Activated CD8-positive, alpha-beta memory T cell treated with anti-CD3 and anti-CD28 coated beads, Interleukin-2, amount 10 ng/mL, durations not matched to agents 7 days and 5 days (primary cell): ENCODE measurements at regions not wholly inside any gene's neighbourhood (a gene's known extent, or its start where the extent isn't known, plus 50 kb on each side); places are given as distances from the start of the nearest gene placed in this dataset.
"Not testable (repeated sequence)": the region's sequence is repeated elsewhere in the genome, so short reads cannot be mapped to it uniquely, and the experiment has no call there.

ENCODE experiments used
- ATAC-seq: fragments of 150-1000 bp; cut with Tn5 transposase; one replicate; pipeline ENCODE4 v1.10.0; 2021; ENCODE audit warnings: moderate library complexity
- CTCF ChIA-PET: fragments of 350-600 bp; sonication (Branson Sonifier 250); formaldehyde crosslinking; loops from one replicate; lab custom pipeline; 2021; ENCODE audit warnings: antibody characterized with exemption; lab: Charles Lee
- DNase-seq: peaks from one replicate; pipeline ENCODE4 v3.0.0-alpha.2; 2020
- H3K27ac Mint-ChIP-seq: one replicate; pipeline ENCODE4 v1.8.0; 2021; ENCODE audit warnings: mild to moderate bottlenecking, mixed read lengths
- H3K27me3 Mint-ChIP-seq: one replicate; pipeline ENCODE4 v1.8.0; 2021; ENCODE audit warnings: mixed read lengths
- H3K36me3 Mint-ChIP-seq: one replicate; pipeline ENCODE4 v1.8.0; 2021; ENCODE audit warnings: mild to moderate bottlenecking, mixed read lengths
- H3K4me1 Mint-ChIP-seq: one replicate; pipeline ENCODE4 v1.8.0; 2021; ENCODE audit warnings: mixed read lengths
- H3K4me3 Mint-ChIP-seq: one replicate; pipeline ENCODE4 v1.8.0; 2021; ENCODE audit warnings: mild to moderate bottlenecking, moderate library complexity, mixed read lengths
- H3K9me3 Mint-ChIP-seq: one replicate; pipeline ENCODE4 v1.8.0; 2022; ENCODE audit warnings: low read depth, mixed read lengths

DNA sequence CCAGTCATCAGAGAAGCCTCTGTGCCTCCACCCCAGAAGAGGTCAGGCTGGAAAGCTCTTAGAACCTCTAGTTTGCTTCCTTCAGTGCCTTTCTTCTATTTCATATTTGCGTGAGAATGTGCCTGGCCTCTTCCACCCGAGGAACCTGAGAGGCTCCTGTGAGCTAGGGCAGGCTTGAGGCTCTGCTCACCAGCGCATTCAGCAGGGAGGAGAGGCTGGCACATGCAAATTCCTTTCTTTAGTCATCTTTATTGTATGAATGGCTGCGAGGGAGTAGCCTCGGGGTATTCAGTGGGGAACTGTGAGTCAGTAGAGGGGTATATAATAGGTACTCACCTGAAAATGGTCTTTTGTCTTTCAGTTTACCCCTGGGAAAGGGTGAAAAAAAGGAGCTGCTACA is 268.3 kb downstream of the ABCC12 start:
- H3K4me1 Mint-ChIP-seq: no peaks in the 10 kb centered on the region
- no peaks in the 10 kb centered on the region for H3K9me3 Mint-ChIP-seq
- DNase-seq: no peak
- CTCF ChIA-PET: no interaction called here
- H3K27ac Mint-ChIP-seq: no peak overlapping the region
- H3K4me3 Mint-ChIP-seq: no peak overlapping the region
- peaks cover 19% of the 10 kb centered on the region for H3K27me3 Mint-ChIP-seq
- no peak for ATAC-seq
- H3K36me3 Mint-ChIP-seq: no peaks in the 10 kb centered on the region

DNA sequence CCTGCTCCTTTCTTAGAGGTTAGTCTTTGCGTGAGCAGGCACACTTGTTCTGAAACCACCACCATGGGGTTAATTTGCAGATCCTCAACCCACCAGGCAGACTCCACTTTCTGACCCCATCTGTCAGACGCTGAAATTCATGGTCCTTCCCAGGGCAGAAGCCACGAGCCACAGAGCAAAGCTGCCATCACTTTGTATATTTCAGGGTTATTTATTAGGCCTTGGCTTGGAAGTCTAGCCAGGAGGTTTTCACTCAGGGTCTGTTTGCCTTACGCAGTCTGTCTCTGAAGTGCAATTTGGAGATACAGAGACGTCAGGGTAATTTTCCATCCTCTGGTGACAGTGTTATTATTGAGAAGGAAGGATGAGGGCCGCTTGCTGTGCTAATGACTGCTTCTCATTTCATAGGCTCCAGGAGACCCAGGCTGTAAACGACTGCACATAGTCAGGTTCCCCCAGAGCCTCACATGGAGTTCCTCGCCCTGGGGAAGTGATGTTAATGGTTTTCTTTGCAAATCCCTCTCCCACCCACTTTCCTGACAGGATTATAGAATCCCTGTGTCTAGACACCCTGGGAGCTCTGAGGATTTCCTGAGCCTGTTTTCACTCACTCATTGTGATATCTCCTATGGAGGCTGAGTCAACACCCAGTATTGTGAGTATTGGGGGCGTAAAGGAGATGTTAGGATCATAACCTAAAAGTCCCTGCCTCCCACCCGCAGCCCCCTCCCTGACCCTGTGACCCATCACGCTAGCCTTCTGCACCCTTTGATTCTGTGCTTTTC is 269.0 kb downstream of the ABCC12 start:
- ATAC-seq: no peak
- H3K27me3 Mint-ChIP-seq: peaks cover 19% of the 10 kb centered on the region
- no peak for DNase-seq
- no peaks in the 10 kb centered on the region for H3K9me3 Mint-ChIP-seq
- H3K27ac Mint-ChIP-seq: no peak overlapping the region
- H3K36me3 Mint-ChIP-seq: no peaks in the 10 kb centered on the region
- CTCF ChIA-PET: no interaction called here
- H3K4me3 Mint-ChIP-seq: no peak overlapping the region
- no peaks in the 10 kb centered on the region for H3K4me1 Mint-ChIP-seq

DNA sequence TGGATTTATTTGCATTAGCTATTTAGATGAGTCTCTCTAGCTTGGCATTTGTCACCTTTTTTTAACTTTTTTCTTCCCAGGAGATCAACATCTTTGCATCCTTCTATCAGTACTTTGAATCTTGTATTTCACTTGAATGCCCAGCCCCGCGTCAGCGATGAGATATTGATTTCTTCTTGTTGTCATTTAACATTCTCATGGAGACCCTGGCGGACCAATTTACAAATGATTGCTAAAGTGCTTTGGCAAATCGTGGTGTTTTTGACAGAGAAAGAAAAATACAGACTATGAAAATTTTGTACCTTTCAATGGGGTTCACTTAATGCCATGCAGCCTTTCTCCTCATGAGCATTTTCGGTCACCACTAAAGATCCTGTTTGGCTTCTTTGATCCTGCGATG is 269.7 kb downstream of the ABCC12 start:
- no peak overlapping the region for H3K4me3 Mint-ChIP-seq
- no peaks in the 10 kb centered on the region for H3K36me3 Mint-ChIP-seq
- H3K4me1 Mint-ChIP-seq: no peaks in the 10 kb centered on the region
- no peaks in the 10 kb centered on the region for H3K9me3 Mint-ChIP-seq
- no peak for ATAC-seq
- DNase-seq: no peak
- H3K27me3 Mint-ChIP-seq: peaks cover 19% of the 10 kb centered on the region
- H3K27ac Mint-ChIP-seq: no peak overlapping the region
- CTCF ChIA-PET: no interaction called here

DNA sequence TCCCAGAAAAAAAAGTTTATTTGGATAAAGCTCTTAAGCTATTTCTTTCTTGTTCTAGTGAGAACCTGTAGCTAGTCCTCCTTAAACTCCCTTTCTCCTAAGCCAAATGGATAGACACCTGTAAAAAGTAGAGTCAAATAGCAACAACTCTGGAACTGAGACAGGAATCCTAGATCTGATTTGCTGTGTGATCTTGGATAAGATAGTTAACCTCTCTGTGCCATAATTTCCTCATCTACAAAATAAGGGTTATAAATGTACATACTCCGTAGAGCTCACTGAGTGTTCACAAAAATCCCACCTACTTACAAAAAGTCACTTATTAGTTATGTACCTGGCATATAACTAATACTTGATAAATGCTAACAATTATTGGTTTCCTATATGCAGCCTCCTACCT is 270.3 kb downstream of the ABCC12 start:
- no peaks in the 10 kb centered on the region for H3K4me1 Mint-ChIP-seq

DNA sequence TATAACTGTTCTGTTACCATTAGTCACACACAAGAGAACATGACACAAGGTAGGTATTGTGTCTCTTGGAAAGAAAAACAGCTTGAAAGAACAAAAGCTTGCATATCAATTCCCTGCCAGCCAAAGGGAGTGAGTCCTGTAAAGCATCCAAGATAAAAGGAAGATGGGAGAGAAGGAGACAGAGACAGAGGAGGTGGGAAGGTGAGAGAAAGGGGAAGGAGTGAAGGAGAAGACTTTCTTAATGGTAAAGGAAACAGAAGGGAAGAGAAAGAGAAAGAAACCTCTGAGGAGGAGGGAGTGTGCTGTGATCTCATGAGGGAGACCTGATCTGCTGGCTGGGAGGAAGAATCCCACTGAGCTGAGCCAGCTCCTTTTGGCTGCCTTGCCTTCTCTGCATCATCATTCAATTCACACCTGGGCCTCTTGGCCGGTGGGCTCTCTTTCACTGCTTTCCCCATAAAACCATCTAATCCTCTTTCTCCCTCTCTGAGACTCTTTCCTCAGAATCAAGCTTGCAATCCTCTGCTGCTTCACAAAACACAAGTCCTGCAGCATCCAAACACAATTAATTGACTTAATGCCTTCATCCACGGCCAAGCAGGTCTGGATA is 271.6 kb downstream of the ABCC12 start:
- no peaks in the 10 kb centered on the region for H3K9me3 Mint-ChIP-seq
- H3K4me1 Mint-ChIP-seq: no peaks in the 10 kb centered on the region
- peaks cover 17% of the 10 kb centered on the region for H3K27me3 Mint-ChIP-seq
- H3K36me3 Mint-ChIP-seq: no peaks in the 10 kb centered on the region
- ATAC-seq: no peak
- H3K4me3 Mint-ChIP-seq: no peak overlapping the region
- DNase-seq: no peak
- no peak overlapping the region for H3K27ac Mint-ChIP-seq
- CTCF ChIA-PET: interaction anchor here (1.2 kb wide), 1 partner anchor 9 kb away, joined by 3 read pairs; no protein-coding TSS in a partner anchor

More for the DNA sequence above, 270.3 kb downstream of the ABCC12 start:
- ATAC-seq (no peak), DNase-seq (no peak)
- H3K9me3 Mint-ChIP-seq: no peaks in the 10 kb centered on the region
- H3K27ac Mint-ChIP-seq: no peak overlapping the region
- CTCF ChIA-PET: interaction anchor here (1.2 kb wide), 1 partner anchor 10 kb away, joined by 3 read pairs; no protein-coding TSS in a partner anchor
- H3K4me3 Mint-ChIP-seq: no peak overlapping the region
- H3K27me3 Mint-ChIP-seq: peaks cover 18% of the 10 kb centered on the region
- H3K36me3 Mint-ChIP-seq: no peaks in the 10 kb centered on the region

DNA sequence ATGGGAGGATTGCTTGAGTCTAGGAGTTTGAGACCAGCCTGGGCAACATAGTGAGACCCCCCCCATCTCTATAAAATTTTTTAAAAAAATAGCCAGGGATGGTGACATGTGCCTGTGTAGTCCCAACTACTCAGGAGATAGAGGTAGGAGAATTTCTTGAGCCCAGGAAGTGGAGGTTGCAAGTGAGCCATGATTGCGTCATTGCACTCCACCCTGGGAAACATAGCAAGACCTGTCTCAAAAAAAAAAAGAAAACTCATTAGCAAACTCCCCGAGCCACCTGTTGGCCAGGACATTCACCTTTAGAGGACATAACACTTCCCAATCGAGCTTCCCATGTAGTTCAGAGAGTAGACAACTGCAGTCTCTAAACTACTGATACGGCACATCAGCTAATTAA is 274.2 kb downstream of the ABCC12 start:
- Mint-ChIP-seq H3K4me1 (no peaks in the 10 kb centered on the region), H3K36me3 (no peaks in the 10 kb centered on the region), H3K27ac (no peak overlapping the region), H3K27me3 (peaks cover 14% of the 10 kb centered on the region), H3K4me3 (no peak overlapping the region), H3K9me3 (no peaks in the 10 kb centered on the region)
- ATAC-seq (no peak), DNase-seq (no peak)
- CTCF ChIA-PET: interaction anchor here (1.1 kb wide), 1 partner anchor 12 kb away, joined by 3 read pairs; no protein-coding TSS in a partner anchor

DNA sequence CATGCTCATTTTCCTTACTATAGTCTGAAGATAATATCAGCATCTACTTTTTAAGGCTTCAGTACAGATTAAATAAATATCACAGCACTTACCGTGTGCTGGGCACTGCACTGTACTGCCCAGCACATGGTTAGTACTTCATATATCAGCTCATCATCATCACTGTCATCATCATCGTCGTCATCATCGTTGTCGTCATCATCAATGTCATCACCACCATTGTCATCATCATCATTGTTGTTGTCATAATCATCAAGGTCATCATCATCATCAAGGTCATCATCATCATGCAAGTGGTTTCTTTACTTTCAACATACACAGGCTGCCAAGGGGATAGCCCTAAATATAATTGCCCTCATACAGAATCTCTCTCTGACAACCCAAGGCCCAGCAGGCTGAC is 275.1 kb downstream of the ABCC12 start:
- H3K36me3 Mint-ChIP-seq: no peaks in the 10 kb centered on the region
- no peak overlapping the region for H3K27ac Mint-ChIP-seq
- no peaks in the 10 kb centered on the region for H3K9me3 Mint-ChIP-seq
- CTCF ChIA-PET: no interaction called here
- no peak overlapping the region for H3K4me3 Mint-ChIP-seq
- H3K27me3 Mint-ChIP-seq: peaks cover 14% of the 10 kb centered on the region
- no peaks in the 10 kb centered on the region for H3K4me1 Mint-ChIP-seq
- ATAC-seq (no peak), DNase-seq (no peak)

DNA sequence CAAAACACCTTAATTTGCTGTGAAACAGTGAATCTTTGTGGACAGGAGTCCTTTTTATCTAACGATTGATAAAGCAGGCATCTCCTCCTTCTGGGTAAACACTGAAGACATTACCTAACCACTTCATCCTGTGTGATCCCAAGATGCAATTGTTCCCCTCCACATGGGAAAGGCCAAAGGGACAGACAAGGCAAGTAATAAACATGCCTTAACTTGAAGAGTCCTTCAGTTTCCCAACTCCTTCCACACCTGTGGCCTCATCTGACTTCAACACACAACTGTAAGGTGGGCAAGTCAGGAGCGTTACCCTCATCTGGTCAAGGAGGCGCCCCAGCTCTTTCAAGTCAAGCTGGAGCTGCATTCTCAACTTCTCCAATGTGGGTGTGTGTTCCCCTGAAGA is 278.6 kb downstream of the ABCC12 start:
- CTCF ChIA-PET: no interaction called here
- Mint-ChIP-seq H3K36me3 (no peaks in the 10 kb centered on the region), H3K9me3 (no peaks in the 10 kb centered on the region), H3K27me3 (no peaks in the 10 kb centered on the region), H3K27ac (no peak overlapping the region), H3K4me3 (no peak overlapping the region), H3K4me1 (no peaks in the 10 kb centered on the region)
- DNase-seq: no peak
- ATAC-seq: no peak

DNA sequence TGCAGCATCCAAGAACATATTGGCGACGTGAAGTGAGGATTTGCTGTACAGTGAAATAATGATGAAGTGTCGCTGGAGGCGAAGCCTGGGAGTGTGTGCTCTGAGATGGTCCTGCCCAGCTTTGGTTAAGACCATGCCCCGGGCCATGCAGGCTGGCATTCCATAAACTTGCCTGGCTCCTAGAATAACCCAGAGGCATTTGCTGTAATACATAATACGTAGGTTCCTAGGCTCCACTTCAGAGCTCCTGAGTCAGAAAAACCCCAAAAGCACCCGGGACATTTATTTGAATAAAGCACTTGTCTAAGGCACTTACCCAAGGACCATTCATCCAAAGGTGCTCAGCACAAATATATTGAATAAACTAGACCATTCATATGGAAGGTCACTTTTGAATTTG is 279.3 kb downstream of the ABCC12 start:
- ATAC-seq (no peak), DNase-seq (no peak)
- Mint-ChIP-seq H3K36me3 (no peaks in the 10 kb centered on the region), H3K4me3 (no peak overlapping the region), H3K4me1 (no peaks in the 10 kb centered on the region), H3K27me3 (no peaks in the 10 kb centered on the region), H3K27ac (no peak overlapping the region), H3K9me3 (no peaks in the 10 kb centered on the region)
- CTCF ChIA-PET: no interaction called here

DNA sequence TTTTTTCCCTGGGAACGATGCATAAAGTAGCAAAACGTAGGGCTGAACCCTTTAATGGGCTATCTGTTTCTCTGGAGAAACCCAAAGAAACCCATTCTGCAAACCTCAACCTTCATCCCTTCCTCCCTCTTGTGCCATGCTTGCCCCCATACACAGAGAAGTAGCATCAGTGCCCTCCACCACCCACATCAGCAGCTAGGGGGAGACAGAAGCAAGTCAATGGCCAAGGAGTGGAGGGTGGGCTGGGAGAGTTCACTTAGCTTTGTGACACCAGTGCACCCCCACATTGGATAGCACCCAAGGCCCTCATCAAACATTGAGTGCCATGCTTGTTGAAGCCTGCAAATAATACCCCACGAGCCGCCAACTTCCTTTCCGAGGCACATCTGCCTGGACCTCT is 282.4 kb downstream of the ABCC12 start:
- Mint-ChIP-seq H3K4me3 (no peak overlapping the region), H3K9me3 (no peaks in the 10 kb centered on the region), H3K27me3 (no peaks in the 10 kb centered on the region), H3K4me1 (no peaks in the 10 kb centered on the region), H3K27ac (no peak overlapping the region), H3K36me3 (no peaks in the 10 kb centered on the region)
- ATAC-seq (no peak), DNase-seq (no peak)
- CTCF ChIA-PET: interaction anchor here (1.3 kb wide), 1 partner anchor 730 kb away, joined by 3 read pairs; the partner anchor contains the start of gene NETO2

DNA sequence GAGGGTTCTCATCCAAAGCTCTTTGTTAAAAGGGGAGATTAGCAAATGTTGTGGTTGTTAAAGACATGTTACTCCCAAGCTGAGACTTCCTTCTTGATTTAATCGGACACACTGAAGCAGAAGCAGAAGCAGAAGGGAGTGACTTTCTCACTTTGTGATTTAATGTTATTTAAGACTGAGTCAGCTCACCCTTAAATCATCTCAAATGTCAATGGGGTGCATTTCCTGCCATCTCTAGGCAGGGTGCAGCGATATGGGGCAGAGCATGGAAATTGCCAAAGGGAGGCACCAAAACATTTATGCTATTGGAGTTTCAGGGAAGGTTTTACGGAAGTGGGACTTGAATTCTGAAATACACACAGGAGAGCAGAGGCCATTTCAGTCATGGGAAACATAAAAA is 283.6 kb downstream of the ABCC12 start:
- no peak overlapping the region for H3K27ac Mint-ChIP-seq
- no peaks in the 10 kb centered on the region for H3K36me3 Mint-ChIP-seq
- no peak for DNase-seq
- CTCF ChIA-PET: interaction anchor here (0.6 kb wide), 1 partner anchor 922 kb away, joined by 5 read pairs; no protein-coding TSS in a partner anchor
- no peaks in the 10 kb centered on the region for H3K4me1 Mint-ChIP-seq
- H3K4me3 Mint-ChIP-seq: no peak overlapping the region
- peaks cover 3% of the 10 kb centered on the region for H3K9me3 Mint-ChIP-seq
- no peaks in the 10 kb centered on the region for H3K27me3 Mint-ChIP-seq
- ATAC-seq: no peak

DNA sequence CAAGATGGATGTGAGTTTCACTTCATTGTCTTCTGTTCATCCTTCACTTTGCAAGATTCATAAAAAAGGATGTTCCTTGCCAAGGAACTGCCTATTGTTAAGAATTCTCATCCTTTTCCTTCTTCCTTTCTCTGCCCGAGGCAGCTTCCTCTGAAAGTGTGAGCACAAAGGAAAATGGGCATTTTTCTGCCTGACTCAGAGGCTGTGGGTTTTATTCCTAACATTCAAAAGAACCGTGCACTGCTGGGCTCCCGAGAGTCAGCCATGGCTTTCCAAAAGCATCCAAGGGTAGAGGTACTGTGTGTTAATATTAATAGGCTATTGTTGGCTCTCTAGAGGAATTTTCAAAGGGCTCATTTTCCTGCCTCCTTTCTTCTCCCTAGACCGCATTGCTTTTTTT is 289.4 kb downstream of the ABCC12 start:
- no peak for DNase-seq
- Mint-ChIP-seq H3K36me3 (no peaks in the 10 kb centered on the region), H3K9me3 (peaks cover 3% of the 10 kb centered on the region), H3K4me1 (no peaks in the 10 kb centered on the region), H3K27ac (no peak overlapping the region), H3K4me3 (no peak overlapping the region), H3K27me3 (peaks cover 10% of the 10 kb centered on the region)
- CTCF ChIA-PET: no interaction called here
- ATAC-seq: no peak

DNA sequence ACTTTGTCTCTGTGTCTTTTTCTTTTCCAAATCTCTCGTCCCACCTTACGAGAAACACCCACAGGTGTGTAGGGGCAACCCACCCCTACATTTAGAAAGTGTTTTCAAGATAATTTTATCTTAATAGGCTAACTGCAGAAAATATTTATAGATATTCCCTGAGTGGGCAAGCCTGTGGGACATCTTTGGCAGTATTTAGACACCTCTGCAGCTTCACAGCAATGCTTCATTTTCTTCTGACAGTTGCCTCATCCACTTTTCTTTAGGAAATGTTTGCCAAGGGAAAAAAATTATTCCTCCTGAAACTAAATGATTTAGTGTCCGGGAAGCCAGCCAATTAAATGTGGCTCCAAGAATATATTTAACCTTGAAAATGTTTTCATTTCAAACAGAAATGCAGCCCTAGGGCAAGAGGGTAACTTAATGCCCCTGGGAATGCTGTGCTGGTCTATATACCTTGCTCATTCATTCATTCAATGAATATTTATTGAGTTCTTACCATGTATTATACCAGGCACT is 290.4 kb downstream of the ABCC12 start:
- Mint-ChIP-seq H3K9me3 (peaks cover 3% of the 10 kb centered on the region), H3K4me1 (no peaks in the 10 kb centered on the region), H3K4me3 (no peak overlapping the region), H3K27ac (no peak overlapping the region), H3K27me3 (peaks cover 10% of the 10 kb centered on the region), H3K36me3 (no peaks in the 10 kb centered on the region)
- DNase-seq: no peak
- CTCF ChIA-PET: no interaction called here
- ATAC-seq: no peak

DNA sequence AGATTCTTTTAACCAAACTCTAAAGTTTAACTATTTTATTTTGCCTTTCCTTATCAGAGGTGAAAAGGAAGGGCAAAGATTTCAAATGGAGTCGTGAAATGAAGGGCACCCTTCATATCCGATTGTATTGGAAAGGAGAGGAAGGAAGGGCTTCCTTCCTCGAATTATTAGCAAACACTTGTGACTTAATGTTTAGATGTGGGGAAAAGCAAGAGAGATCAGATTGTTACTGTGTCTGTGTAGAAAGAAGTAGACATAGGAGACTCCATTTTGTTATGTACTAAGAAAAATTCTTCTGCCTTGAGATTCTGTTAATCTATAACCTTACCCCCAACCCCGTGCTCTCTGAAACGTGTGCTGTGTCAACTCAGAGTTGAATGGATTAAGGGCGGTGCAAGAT is 291.5 kb downstream of the ABCC12 start:
- H3K4me1 Mint-ChIP-seq, H3K4me3 Mint-ChIP-seq, H3K27ac Mint-ChIP-seq, CTCF ChIA-PET, H3K36me3 Mint-ChIP-seq, DNase-seq, H3K9me3 Mint-ChIP-seq, ATAC-seq: not testable (repeated sequence)
- peaks cover 10% of the 10 kb centered on the region for H3K27me3 Mint-ChIP-seq
